Mesenchymal stem cell (in vitro differentiated cells and primary cell): ENCODE measurements at regions not wholly inside any gene's neighbourhood (a gene's known extent, or its start where the extent isn't known, plus 50 kb on each side); places are given as distances from the start of the nearest gene placed in this dataset.

Experiments used
- DNase-seq: peaks from one replicate; pipeline ENCODE4 v3.0.0-alpha.2; 2013
- H2AFZ ChIP-seq: one replicate; pipeline ENCODE4 v1.6.1; 2013; ENCODE audit warnings: low read depth, mild to moderate bottlenecking, control low read depth, inconsistent platforms, low read length, moderate library complexity
- H2AK5ac ChIP-seq: 2 replicates; pipeline ENCODE4 v1.6.1; 2013; ENCODE audit warnings: low read length, moderate library complexity, mild to moderate bottlenecking, inconsistent platforms; ENCODE audit not compliant: severe bottlenecking
- H2BK120ac ChIP-seq: one replicate; pipeline ENCODE4 v1.6.1; 2013; ENCODE audit warnings: low read depth, mild to moderate bottlenecking, inconsistent platforms, low read length, moderate library complexity
- H2BK12ac ChIP-seq, 2 experiments: one replicate each; pipeline ENCODE4 v1.6.1; 2013; ENCODE audit warnings: inconsistent platforms in 2 of 2, low read length in 2 of 2, mild to moderate bottlenecking in 2 of 2, moderate library complexity in 2 of 2, control low read depth in 1 of 2
- H2BK15ac ChIP-seq: one replicate; pipeline ENCODE4 v1.6.1; 2013; ENCODE audit warnings: mild to moderate bottlenecking, low read depth, inconsistent platforms; ENCODE audit not compliant: poor library complexity, severe bottlenecking
- H2BK5ac ChIP-seq: 2 replicates; pipeline ENCODE4 v1.6.1; 2013; ENCODE audit warnings: low read depth, mild to moderate bottlenecking, low read length, control low read depth, inconsistent platforms; ENCODE audit not compliant: poor library complexity, severe bottlenecking
- H3K14ac ChIP-seq, 2 experiments: one replicate each; pipeline ENCODE4 v1.6.1; 2013; ENCODE audit warnings: inconsistent platforms in 2 of 2, low read length in 2 of 2, control low read depth in 1 of 2, mild to moderate bottlenecking in 1 of 2, moderate library complexity in 1 of 2
- H3K18ac ChIP-seq, 2 experiments: one replicate each; pipeline ENCODE4 v1.6.1; 2013; ENCODE audit warnings: inconsistent platforms in 2 of 2, low read length in 2 of 2, control low read depth in 1 of 2, low read depth in 1 of 2, mild to moderate bottlenecking in 1 of 2
- H3K23ac ChIP-seq, 2 experiments: one replicate each; pipeline ENCODE4 v1.6.1; 2013; ENCODE audit warnings: inconsistent platforms in 2 of 2, low read length in 2 of 2, mild to moderate bottlenecking in 2 of 2, moderate library complexity in 2 of 2, control low read depth in 1 of 2
- H3K27ac ChIP-seq: 2 replicates; pipeline ENCODE4 v1.5.1; 2013; ENCODE audit warnings: mild to moderate bottlenecking, moderate library complexity, low read length, control low read depth, inconsistent platforms; ENCODE audit not compliant: poor library complexity, severe bottlenecking
- H3K27me3 ChIP-seq, 2 experiments: 2 replicates each; pipeline versions ENCODE4 v1.6.1 to v1.7.0; 2013; ENCODE audit warnings: low read length in 2 of 2, mild to moderate bottlenecking in 2 of 2, moderate library complexity in 2 of 2, control low read depth in 1 of 2, inconsistent platforms in 1 of 2; ENCODE audit not compliant: control insufficient read depth in 1 of 2, insufficient read depth in 1 of 2
- H3K36me3 ChIP-seq, 2 experiments: 2 replicates each; pipeline versions ENCODE4 v1.6.1 to v1.7.0; 2013; ENCODE audit warnings: low read length in 2 of 2, control low read depth in 1 of 2, inconsistent platforms in 1 of 2, low read depth in 1 of 2, mild to moderate bottlenecking in 1 of 2; ENCODE audit not compliant: insufficient read depth in 2 of 2, control insufficient read depth in 1 of 2
- H3K4ac ChIP-seq, 2 experiments: one replicate each; pipeline ENCODE4 v1.6.1; 2013; ENCODE audit warnings: inconsistent platforms in 2 of 2, low read length in 2 of 2, mild to moderate bottlenecking in 2 of 2, moderate library complexity in 2 of 2, control low read depth in 1 of 2, low read depth in 1 of 2
- H3K4me1 ChIP-seq: 2 replicates; pipeline ENCODE4 v1.6.1; 2013; ENCODE audit warnings: low read depth, low read length, control low read depth; ENCODE audit not compliant: control insufficient read depth, insufficient read depth
- H3K4me2 ChIP-seq: 2 replicates; pipeline ENCODE4 v1.6.1; 2013; ENCODE audit warnings: low read length, mild to moderate bottlenecking, inconsistent platforms; ENCODE audit not compliant: poor library complexity, severe bottlenecking
- H3K4me3 ChIP-seq, 2 experiments: 2 replicates each; pipeline versions ENCODE4 v1.5.1 to v1.7.0; 2013; ENCODE audit warnings: low read length in 2 of 2, mild to moderate bottlenecking in 2 of 2, control low read depth in 1 of 2, low read depth in 1 of 2; ENCODE audit not compliant: insufficient read depth in 1 of 2
- H3K79me1 ChIP-seq: replicated peaks from 2 replicates; pipeline ENCODE4 v1.6.1; 2013; ENCODE audit warnings: mild to moderate bottlenecking, control low read depth, low read length, inconsistent platforms; ENCODE audit not compliant: poor library complexity, severe bottlenecking
- H3K9ac ChIP-seq: 2 replicates; pipeline ENCODE4 v1.7.0; 2013; ENCODE audit warnings: mild to moderate bottlenecking, low read length, moderate library complexity
- H3K9me3 ChIP-seq: 2 replicates; pipeline ENCODE4 v1.7.0; 2013; ENCODE audit warnings: mild to moderate bottlenecking, low read length; ENCODE audit not compliant: control insufficient read depth
- H4K8ac ChIP-seq: one replicate; pipeline ENCODE4 v1.6.1; 2013; ENCODE audit warnings: inconsistent platforms, mild to moderate bottlenecking, low read length, moderate library complexity
- H4K91ac ChIP-seq: one replicate; pipeline ENCODE4 v1.6.1; 2013; ENCODE audit warnings: mild to moderate bottlenecking, low read length, inconsistent platforms
- WGBS: methylation state at CpG from one replicate; pipeline ENCODE4 v1.1.7; 2013; ENCODE audit warnings: mixed read lengths; 5-methylcytosine and 5-hydroxymethylcytosine counted together

DNA sequence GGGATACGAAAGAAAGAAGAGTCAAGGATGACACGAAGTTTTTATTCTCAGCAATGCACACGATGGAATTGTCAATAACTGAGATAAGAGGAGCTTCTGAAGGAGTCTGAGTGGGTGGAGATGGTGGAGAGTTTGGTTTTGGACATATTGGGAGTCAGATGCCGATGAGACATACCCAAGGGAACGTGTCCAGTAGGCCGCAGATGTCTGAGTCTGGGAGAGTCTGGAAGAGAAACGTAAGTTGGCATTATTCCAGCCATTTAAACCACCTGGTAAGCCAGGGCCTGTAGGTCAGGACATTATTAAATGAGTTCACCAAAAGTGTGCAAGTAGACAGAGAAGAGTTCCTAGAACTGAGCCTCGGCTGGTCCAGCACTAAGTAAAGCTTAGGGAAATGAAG is 478.3 kb upstream of the CDH5 start:
- no peak for DNase-seq
- H3K27me3 ChIP-seq = no peaks in the 10 kb centered on the region
- H3K79me1 ChIP-seq = no peaks in the 10 kb centered on the region
- H2BK15ac ChIP-seq = no peak overlapping the region
- no peaks in the 10 kb centered on the region for H3K4me1 ChIP-seq
- H3K36me3 ChIP-seq = no peaks in the 10 kb centered on the region
- H3K4me2 ChIP-seq = no peak overlapping the region
- H2BK5ac ChIP-seq = no peak overlapping the region
- H2BK12ac ChIP-seq = no peak overlapping the region
- no peak overlapping the region for H2AK5ac ChIP-seq
- H4K8ac ChIP-seq = no peak overlapping the region
- H3K4ac ChIP-seq = no peak overlapping the region
- H3K18ac ChIP-seq = no peak overlapping the region
- H3K9ac ChIP-seq = no peak overlapping the region
- no peak overlapping the region for H4K91ac ChIP-seq
- no peak overlapping the region for H3K14ac ChIP-seq
- no peak overlapping the region for H3K27ac ChIP-seq
- 83% methylated on average over 8 of the region's 8 CpGs for WGBS
- H2BK120ac ChIP-seq = no peak overlapping the region
- no peak overlapping the region for H3K23ac ChIP-seq
- H3K4me3 ChIP-seq = no peak overlapping the region
- H2AFZ ChIP-seq = no peak overlapping the region
- H3K9me3 ChIP-seq = no peaks in the 10 kb centered on the region

DNA sequence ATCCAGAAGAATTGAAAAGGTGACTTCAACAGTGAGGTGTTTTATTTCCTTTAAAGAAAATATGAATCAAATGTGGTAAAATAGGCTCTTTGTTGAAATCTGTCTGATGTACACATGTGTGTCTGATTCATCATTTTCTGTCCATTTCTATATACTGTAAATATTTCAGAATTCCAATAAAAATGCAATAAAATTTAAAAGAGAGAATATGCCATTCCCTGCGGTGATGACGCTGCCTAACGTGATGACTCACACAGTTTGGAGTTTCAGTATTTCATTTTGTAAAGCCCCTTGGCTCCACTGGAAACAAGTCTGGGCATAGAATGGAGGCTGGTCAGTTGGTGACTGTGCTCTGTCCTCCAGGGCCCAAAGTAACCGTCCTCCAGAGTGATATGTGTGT is 482.5 kb upstream of the CDH5 start:
- H2AK5ac ChIP-seq = no peak overlapping the region
- H2BK5ac ChIP-seq = no peak overlapping the region
- no peaks in the 10 kb centered on the region for H3K36me3 ChIP-seq
- no peak overlapping the region for H2BK120ac ChIP-seq
- H3K4me3 ChIP-seq = no peak overlapping the region
- H3K9ac ChIP-seq = no peak overlapping the region
- H3K18ac ChIP-seq = no peak overlapping the region
- no peak overlapping the region for H3K27ac ChIP-seq
- H2BK12ac ChIP-seq = no peak overlapping the region
- 86% methylated on average over 4 of the region's 4 CpGs for WGBS
- no peak overlapping the region for H3K23ac ChIP-seq
- H2BK15ac ChIP-seq = no peak overlapping the region
- no peak overlapping the region for H4K91ac ChIP-seq
- H3K4me2 ChIP-seq = no peak overlapping the region
- no peaks in the 10 kb centered on the region for H3K4me1 ChIP-seq
- H2AFZ ChIP-seq = no peak overlapping the region
- H3K27me3 ChIP-seq = no peaks in the 10 kb centered on the region
- H3K14ac ChIP-seq = no peak overlapping the region
- no peaks in the 10 kb centered on the region for H3K9me3 ChIP-seq
- H3K4ac ChIP-seq = no peak overlapping the region
- H3K79me1 ChIP-seq = no peaks in the 10 kb centered on the region
- DNase-seq = no peak
- H4K8ac ChIP-seq = no peak overlapping the region

DNA sequence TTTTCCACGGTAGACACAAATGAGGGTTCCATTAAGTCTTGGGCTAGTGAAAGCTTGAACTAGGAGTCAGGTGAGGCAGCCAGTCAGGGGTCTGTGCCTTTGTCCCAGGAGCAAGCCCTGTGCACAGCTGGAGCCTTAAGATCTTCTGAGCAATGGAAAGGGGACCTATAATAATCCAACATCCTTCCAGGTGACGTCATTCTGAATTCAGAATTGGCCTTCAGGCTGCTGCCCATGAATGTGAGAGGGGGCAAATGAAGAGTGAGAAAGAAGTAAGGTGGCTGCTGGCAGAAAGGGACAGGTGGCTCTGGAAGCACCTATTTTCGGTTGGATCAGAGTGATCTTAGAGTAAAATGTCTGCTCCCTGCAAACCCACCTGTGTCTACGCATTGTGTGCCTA is 488.1 kb upstream of the CDH5 start:
- no peak overlapping the region for H3K4me2 ChIP-seq
- H4K8ac ChIP-seq = no peak overlapping the region
- no peak overlapping the region for H2BK15ac ChIP-seq
- H3K9ac ChIP-seq = no peak overlapping the region
- H3K18ac ChIP-seq = no peak overlapping the region
- H2AK5ac ChIP-seq = no peak overlapping the region
- H3K23ac ChIP-seq = no peak overlapping the region
- no peak overlapping the region for H2BK5ac ChIP-seq
- H2AFZ ChIP-seq = no peak overlapping the region
- H3K4ac ChIP-seq = no peak overlapping the region
- no peaks in the 10 kb centered on the region for H3K79me1 ChIP-seq
- DNase-seq = no peak
- no peak overlapping the region for H3K27ac ChIP-seq
- H3K9me3 ChIP-seq = no peaks in the 10 kb centered on the region
- no peak overlapping the region for H2BK12ac ChIP-seq
- no peaks in the 10 kb centered on the region for H3K27me3 ChIP-seq
- H2BK120ac ChIP-seq = no peak overlapping the region
- H3K4me3 ChIP-seq = no peak overlapping the region
- no peaks in the 10 kb centered on the region for H3K4me1 ChIP-seq
- no peak overlapping the region for H3K14ac ChIP-seq
- 71% methylated on average over 2 of the region's 4 CpGs for WGBS
- no peak overlapping the region for H4K91ac ChIP-seq
- no peaks in the 10 kb centered on the region for H3K36me3 ChIP-seq

DNA sequence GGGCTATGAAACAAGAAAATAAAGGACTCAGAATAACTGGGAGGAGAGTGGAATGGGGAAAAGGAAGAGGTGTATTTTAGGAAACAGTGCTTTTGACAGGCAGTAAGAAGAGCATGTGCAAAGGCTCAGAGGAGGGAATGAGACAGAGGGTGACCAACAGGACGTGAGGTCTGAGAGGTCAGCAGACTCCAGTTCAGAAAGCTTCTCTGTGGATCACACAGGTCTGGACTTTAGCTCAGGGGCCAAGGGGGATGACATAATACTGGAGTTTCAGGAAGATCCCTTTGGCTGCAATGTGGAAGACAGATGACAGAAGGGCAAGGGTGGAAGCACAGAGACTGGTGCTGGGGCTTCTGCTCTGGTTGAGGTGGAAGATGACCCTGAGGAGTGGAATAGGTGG is 489.9 kb upstream of the CDH5 start:
- no peak overlapping the region for H3K4me3 ChIP-seq
- no peak overlapping the region for H3K18ac ChIP-seq
- H2AK5ac ChIP-seq = no peak overlapping the region
- no peaks in the 10 kb centered on the region for H3K9me3 ChIP-seq
- H3K27ac ChIP-seq = no peak overlapping the region
- H2BK120ac ChIP-seq = no peak overlapping the region
- no peaks in the 10 kb centered on the region for H3K4me1 ChIP-seq
- no peak overlapping the region for H4K8ac ChIP-seq
- H2BK12ac ChIP-seq = no peak overlapping the region
- H3K79me1 ChIP-seq = no peaks in the 10 kb centered on the region
- no peak overlapping the region for H3K23ac ChIP-seq
- H3K4ac ChIP-seq = no peak overlapping the region
- 8% methylated on average over 1 of the region's 1 CpG for WGBS
- no peak overlapping the region for H4K91ac ChIP-seq
- no peak overlapping the region for H2BK15ac ChIP-seq
- no peaks in the 10 kb centered on the region for H3K27me3 ChIP-seq
- no peak overlapping the region for H2AFZ ChIP-seq
- no peak overlapping the region for H2BK5ac ChIP-seq
- no peak for DNase-seq
- no peaks in the 10 kb centered on the region for H3K36me3 ChIP-seq
- no peak overlapping the region for H3K9ac ChIP-seq
- H3K14ac ChIP-seq = no peak overlapping the region
- H3K4me2 ChIP-seq = no peak overlapping the region
